Fibroblast of skin of scalp (primary cell): ENCODE measurements at regions not wholly inside any gene's neighbourhood (a gene's known extent, or its start where the extent isn't known, plus 50 kb on each side); places are given as distances from the start of the nearest gene placed in this dataset.
A peak's percentile ranks its signal among the peaks of the same experiment; 100 is the strongest.
"Not testable (repeated sequence)": the region's sequence is repeated elsewhere in the genome, so short reads cannot be mapped to it uniquely, and the experiment has no call there.

Experiments used
- DNase-seq: peaks from one replicate; pipeline ENCODE4 v3.0.0-alpha.2; 2013

- DNase-seq, result not testable (repeated sequence)
Measured at GRCh38 chrX:92081250-92081649, 302.1 kb downstream of the PCDH11X start.

GRCh38 chrX:92090756-92091155, 311.6 kb downstream of the PCDH11X start:
- not testable (repeated sequence) for DNase-seq

- not testable (repeated sequence) for DNase-seq
Measured at GRCh38 chrX:92098136-92098535, 319.0 kb downstream of the PCDH11X start.

GRCh38 chrX:92100095-92100494, 320.9 kb downstream of the PCDH11X start:
- DNase-seq, result not testable (repeated sequence)

GRCh38 chrX:92105693-92106092, 326.5 kb downstream of the PCDH11X start:
- DNase-seq, result not testable (repeated sequence)

- DNase-seq, result not testable (repeated sequence)
Measured at GRCh38 chrX:92106671-92107070, 327.5 kb downstream of the PCDH11X start.

- not testable (repeated sequence) for DNase-seq
Measured at GRCh38 chrX:92110410-92110911, 331.3 kb downstream of the PCDH11X start.

- DNase-seq, result not testable (repeated sequence)
Measured at GRCh38 chrX:92117701-92118100, 338.5 kb downstream of the PCDH11X start.

- not testable (repeated sequence) for DNase-seq
Measured at GRCh38 chrX:92163035-92163434, 383.9 kb downstream of the PCDH11X start.

GRCh38 chrX:92209936-92210335, 430.8 kb downstream of the PCDH11X start:
- DNase-seq, result no peak

GRCh38 chrX:92213786-92214185, 434.6 kb downstream of the PCDH11X start:
- DNase-seq, result no peak

- not testable (repeated sequence) for DNase-seq
Measured at GRCh38 chrX:92215011-92215410, 435.8 kb downstream of the PCDH11X start.

GRCh38 chrX:92224406-92224805, 445.2 kb downstream of the PCDH11X start:
- DNase-seq, result no peak

GRCh38 chrX:92230628-92231027, 451.5 kb downstream of the PCDH11X start:
- no peak for DNase-seq

- DNase-seq, result no peak
Measured at GRCh38 chrX:92231391-92231790, 452.2 kb downstream of the PCDH11X start.

GRCh38 chrX:92232182-92232581, 453.0 kb downstream of the PCDH11X start:
- no peak for DNase-seq

GRCh38 chrX:92241249-92241648, 462.1 kb downstream of the PCDH11X start:
- DNase-seq, result no peak

GRCh38 chrX:92247076-92247475, 467.9 kb downstream of the PCDH11X start:
- peak; percentile 5 for DNase-seq

GRCh38 chrX:92249125-92249524, 469.9 kb downstream of the PCDH11X start:
- no peak for DNase-seq

GRCh38 chrX:92260102-92260501, 480.9 kb downstream of the PCDH11X start:
- DNase-seq, result no peak

GRCh38 chrX:92270936-92271855, 492.0 kb downstream of the PCDH11X start:
- DNase-seq, result no peak

GRCh38 chrX:92278556-92278955, 499.4 kb downstream of the PCDH11X start:
- DNase-seq, result not testable (repeated sequence)

- DNase-seq, result not testable (repeated sequence)
Measured at GRCh38 chrX:92280347-92280746, 501.2 kb downstream of the PCDH11X start.

GRCh38 chrX:92283308-92283707, 504.1 kb downstream of the PCDH11X start:
- no peak for DNase-seq
